RWPE2 (cell line): ENCODE measurements at regions not wholly inside any gene's neighbourhood (a gene's known extent, or its start where the extent isn't known, plus 50 kb on each side); places are given as distances from the start of the nearest gene placed in this dataset.

Experiments
- ATAC-seq: fragments of 200-7000 bp; cut with Tn5 transposase; 3 replicates; pipeline ENCODE4 v1.9.1; 2021; ENCODE audit warnings: low read depth
- DNase-seq: peaks from one replicate; pipeline ENCODE4 v3.0.0-alpha.2; 2020; ENCODE audit warnings: low spot score
- H3K27ac ChIP-seq: fragments of 450-650 bp; 2 replicates; pipeline ENCODE4 v1.5.1; 2017; ENCODE audit warnings: mild to moderate bottlenecking; ENCODE audit not compliant: poor library complexity, severe bottlenecking
- H3K27me3 ChIP-seq: fragments of 250-450 bp; sonication (Bioruptor Pico); 2 replicates; pipeline ENCODE4 v1.5.1; 2021; ENCODE audit warnings: mild to moderate bottlenecking, moderate library complexity; ENCODE audit not compliant: insufficient read depth, poor library complexity, severe bottlenecking
- H3K36me3 ChIP-seq: fragments of 250-450 bp; sonication (Bioruptor Pico); 2 replicates; pipeline ENCODE4 v1.5.1; 2020; ENCODE audit warnings: low read depth, mild to moderate bottlenecking, moderate library complexity
- H3K4me1 ChIP-seq: fragments of 250-450 bp; sonication (Bioruptor Pico); 2 replicates; pipeline ENCODE4 v1.5.1; 2021; ENCODE audit warnings: mild to moderate bottlenecking, moderate library complexity; ENCODE audit not compliant: insufficient read depth, poor library complexity, severe bottlenecking
- H3K4me3 ChIP-seq: fragments of 250-450 bp; sonication (Bioruptor Pico); 2 replicates; pipeline ENCODE4 v1.5.1; 2021; ENCODE audit warnings: mild to moderate bottlenecking, moderate library complexity; ENCODE audit not compliant: severe bottlenecking
- H3K9me3 ChIP-seq: fragments of 250-450 bp; sonication (Bioruptor Pico); 2 replicates; pipeline ENCODE4 v1.5.1; 2021; ENCODE audit warnings: mild to moderate bottlenecking, moderate library complexity; ENCODE audit not compliant: severe bottlenecking
- TF ChIP-seq, protein P1 (sequence below): fragments of 450-650 bp; IDR thresholded peaks from one replicate; pipeline ENCODE4 v1.5.1; 2017; ENCODE audit warnings: mild to moderate bottlenecking, moderate library complexity; ENCODE audit not compliant: poor library complexity, severe bottlenecking

- ATAC-seq, result peak; percentile 73
- H3K27ac ChIP-seq, result peak overlapping the region; percentile 50
- H3K36me3 ChIP-seq, result no peaks in the 10 kb centered on the region
- peaks cover 17% of the 10 kb centered on the region for H3K4me1 ChIP-seq
- no peak for DNase-seq
- no peaks in the 10 kb centered on the region for H3K9me3 ChIP-seq
- TF ChIP-seq, protein P1, sequence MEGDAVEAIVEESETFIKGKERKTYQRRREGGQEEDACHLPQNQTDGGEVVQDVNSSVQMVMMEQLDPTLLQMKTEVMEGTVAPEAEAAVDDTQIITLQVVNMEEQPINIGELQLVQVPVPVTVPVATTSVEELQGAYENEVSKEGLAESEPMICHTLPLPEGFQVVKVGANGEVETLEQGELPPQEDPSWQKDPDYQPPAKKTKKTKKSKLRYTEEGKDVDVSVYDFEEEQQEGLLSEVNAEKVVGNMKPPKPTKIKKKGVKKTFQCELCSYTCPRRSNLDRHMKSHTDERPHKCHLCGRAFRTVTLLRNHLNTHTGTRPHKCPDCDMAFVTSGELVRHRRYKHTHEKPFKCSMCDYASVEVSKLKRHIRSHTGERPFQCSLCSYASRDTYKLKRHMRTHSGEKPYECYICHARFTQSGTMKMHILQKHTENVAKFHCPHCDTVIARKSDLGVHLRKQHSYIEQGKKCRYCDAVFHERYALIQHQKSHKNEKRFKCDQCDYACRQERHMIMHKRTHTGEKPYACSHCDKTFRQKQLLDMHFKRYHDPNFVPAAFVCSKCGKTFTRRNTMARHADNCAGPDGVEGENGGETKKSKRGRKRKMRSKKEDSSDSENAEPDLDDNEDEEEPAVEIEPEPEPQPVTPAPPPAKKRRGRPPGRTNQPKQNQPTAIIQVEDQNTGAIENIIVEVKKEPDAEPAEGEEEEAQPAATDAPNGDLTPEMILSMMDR, result no peak
- no peaks in the 10 kb centered on the region for H3K27me3 ChIP-seq
- no peak overlapping the region for H3K4me3 ChIP-seq
Measured at GRCh38 chr13:63381078-63381859, 1965.6 kb upstream of the PCDH20 start.

DNA sequence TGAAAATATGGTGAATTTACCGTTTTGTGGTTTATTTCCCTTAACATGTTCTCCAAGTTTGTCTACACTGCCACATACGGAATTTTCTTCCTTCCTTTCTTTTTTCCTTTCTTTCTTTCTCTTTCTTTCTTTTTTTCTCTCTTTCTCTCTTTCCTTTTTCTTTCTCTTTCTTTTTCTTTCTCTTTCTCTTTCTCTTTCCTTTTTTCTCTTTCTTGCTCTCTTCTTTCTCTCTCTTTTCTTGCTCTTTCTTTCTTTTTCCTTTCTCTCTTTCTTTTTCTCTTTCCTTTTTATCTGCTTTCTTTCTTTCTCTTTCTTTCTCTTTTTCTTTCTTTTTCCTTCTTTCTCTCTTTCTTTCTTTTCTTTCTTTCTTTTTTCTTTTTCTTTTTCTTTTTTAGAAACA, 1962.3 kb upstream of the PCDH20 start:
- no peaks in the 10 kb centered on the region for H3K9me3 ChIP-seq
- peaks cover 17% of the 10 kb centered on the region for H3K4me1 ChIP-seq
- H3K4me3 ChIP-seq, result no peak overlapping the region
- DNase-seq, result no peak
- TF ChIP-seq, protein P1, result no peak
- ATAC-seq, result no peak
- no peak overlapping the region for H3K27ac ChIP-seq
- H3K27me3 ChIP-seq, result no peaks in the 10 kb centered on the region
- H3K36me3 ChIP-seq, result no peaks in the 10 kb centered on the region

- Histone ChIP-seq H3K27ac (no peak overlapping the region), H3K9me3 (no peaks in the 10 kb centered on the region), H3K4me3 (no peak overlapping the region), H3K4me1 (no peaks in the 10 kb centered on the region), H3K36me3 (no peaks in the 10 kb centered on the region), H3K27me3 (no peaks in the 10 kb centered on the region)
- ATAC-seq (no peak), DNase-seq (no peak)
- TF ChIP-seq, protein P1, result no peak
Measured at GRCh38 chr13:63370101-63370500, 1954.5 kb upstream of the PCDH20 start.

DNA sequence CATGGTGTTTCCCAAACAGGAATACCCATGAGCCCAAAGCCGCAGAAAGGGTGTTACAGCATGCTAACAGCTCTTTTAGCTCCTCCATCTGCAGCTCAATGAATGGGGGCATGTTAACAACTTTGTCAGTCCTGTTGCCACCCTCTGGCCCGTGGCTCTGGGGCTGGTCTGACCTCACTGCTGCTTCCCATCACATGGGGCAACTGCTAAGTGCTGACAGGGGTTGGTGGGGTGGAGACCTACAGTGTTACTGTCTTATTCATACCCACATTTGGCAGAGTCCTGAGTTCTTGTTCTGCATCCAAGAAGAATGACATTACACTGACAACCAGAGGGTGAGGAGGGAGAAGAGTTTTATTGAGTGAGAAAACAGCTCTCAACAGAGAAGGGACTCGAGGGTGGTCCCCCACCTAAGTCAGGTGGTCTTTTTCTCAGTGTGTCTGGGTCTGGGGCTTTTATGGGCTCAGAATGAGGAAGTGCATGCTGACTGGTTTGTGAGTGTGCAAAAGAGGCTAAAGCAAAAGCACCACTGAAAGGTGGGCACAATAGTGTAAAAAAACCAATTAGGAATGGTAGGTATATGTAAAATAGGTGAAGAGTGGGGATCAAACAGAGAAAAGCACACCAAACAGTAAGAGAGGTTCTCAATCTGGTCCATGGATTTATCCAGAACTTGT, 1952.0 kb upstream of the PCDH20 start:
- no peaks in the 10 kb centered on the region for H3K27me3 ChIP-seq
- TF ChIP-seq, protein P1, result no peak
- no peak overlapping the region for H3K4me3 ChIP-seq
- no peaks in the 10 kb centered on the region for H3K9me3 ChIP-seq
- ATAC-seq (no peak), DNase-seq (no peak)
- H3K36me3 ChIP-seq, result no peaks in the 10 kb centered on the region
- no peak overlapping the region for H3K27ac ChIP-seq
- H3K4me1 ChIP-seq, result no peaks in the 10 kb centered on the region

DNA sequence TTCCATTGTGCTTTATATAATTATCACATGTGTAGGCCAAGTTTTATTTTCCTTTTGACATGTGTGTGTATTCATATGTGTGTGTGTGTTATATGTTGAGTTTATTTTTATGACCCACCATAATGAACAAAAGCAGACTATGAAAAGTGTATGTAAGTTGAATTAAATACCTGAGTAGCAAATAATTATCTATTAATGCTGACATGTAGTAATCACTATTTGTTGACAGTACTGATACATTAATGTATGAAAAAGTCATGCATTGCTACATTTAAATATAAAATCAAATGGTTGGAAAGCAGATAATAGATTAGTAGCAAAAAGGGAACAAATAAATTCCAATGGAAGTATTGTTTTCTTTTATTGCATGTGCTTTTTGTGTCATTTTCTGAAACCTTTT, 1948.5 kb upstream of the PCDH20 start:
- DNase-seq (no peak), ATAC-seq (no peak)
- H3K4me3 ChIP-seq, result no peak overlapping the region
- no peaks in the 10 kb centered on the region for H3K4me1 ChIP-seq
- no peaks in the 10 kb centered on the region for H3K27me3 ChIP-seq
- no peaks in the 10 kb centered on the region for H3K36me3 ChIP-seq
- H3K27ac ChIP-seq, result no peak overlapping the region
- TF ChIP-seq, protein P1, result no peak
- no peaks in the 10 kb centered on the region for H3K9me3 ChIP-seq
